ENCODE measurements at regions not wholly inside any gene's neighbourhood (a gene's known extent, or its start where the extent isn't known, plus 50 kb on each side); places are given as distances from the start of the nearest gene placed in this dataset.

DNA sequence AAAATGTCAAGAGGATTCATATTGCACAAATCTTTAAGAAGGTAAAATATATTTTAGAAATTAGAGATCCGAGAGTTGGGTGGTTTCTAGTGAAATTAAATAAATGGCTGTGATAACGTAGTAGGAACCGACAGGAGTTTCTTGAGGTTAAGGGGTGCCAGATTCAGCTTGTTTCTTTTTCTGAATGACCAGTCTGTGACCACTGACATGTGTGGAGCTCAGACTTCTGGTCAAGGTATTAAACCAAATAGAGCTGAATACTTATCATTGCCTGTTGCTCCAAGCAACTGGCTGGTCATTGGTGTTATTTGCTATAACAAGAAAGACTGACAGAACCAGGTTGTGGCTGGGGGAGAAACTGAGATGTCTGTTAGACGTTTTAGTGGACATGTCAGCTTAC, 408.2 kb upstream of the HS6ST1 start:
- TF ChIP-seq CTCF (IDR thresholded peaks at IDR 0.05; ENCODE audit: low read depth, low read length): no peak
- no peak for DNase-seq (ENCODE audit: low read depth, low spot score)
- in situ Hi-C loops (cut with HindIII; ENCODE audit: low sequenced_read_pairs): no loop called here
- H3K4me3 ChIP-seq (ENCODE audit: low read depth, low read length): no peak overlapping the region

DNA sequence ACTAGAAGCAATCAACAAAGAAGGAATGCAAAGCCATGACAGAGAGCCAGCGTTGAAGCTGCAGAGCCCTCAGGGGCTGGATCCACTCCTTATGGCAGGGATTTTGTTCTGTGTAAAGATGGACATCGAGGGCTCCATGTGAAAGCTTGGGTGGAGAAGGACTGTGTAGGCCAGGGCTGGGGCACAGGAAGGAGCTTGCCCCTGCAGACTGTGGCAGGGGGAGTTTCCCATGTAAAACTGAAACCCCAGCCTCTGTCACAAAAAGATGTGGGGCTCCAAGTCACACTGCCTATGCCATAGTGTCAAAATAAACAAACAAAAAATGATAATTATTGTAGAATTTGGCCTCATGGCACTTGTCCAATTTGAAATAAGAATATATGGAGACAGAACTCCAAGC, 408.7 kb upstream of the HS6ST1 start:
- no peak for DNase-seq (ENCODE audit: low read depth, low spot score)
- no peak for TF ChIP-seq CTCF (IDR thresholded peaks at IDR 0.05; ENCODE audit: low read depth, low read length)
- in situ Hi-C loops (cut with HindIII; ENCODE audit: low sequenced_read_pairs): no loop called here
- H3K4me3 ChIP-seq (ENCODE audit: low read depth, low read length): no peak overlapping the region

- peak; percentile 88 for DNase-seq (ENCODE audit: low read depth, low spot score)
- in situ Hi-C loops (cut with HindIII; ENCODE audit: low sequenced_read_pairs): no loop called here
- no peak overlapping the region for H3K4me3 ChIP-seq (ENCODE audit: low read depth, low read length)
- no peak for TF ChIP-seq CTCF (IDR thresholded peaks at IDR 0.05; ENCODE audit: low read depth, low read length)
Measured at GRCh38 chr2:128727914-128728313, 409.2 kb upstream of the HS6ST1 start.

DNA sequence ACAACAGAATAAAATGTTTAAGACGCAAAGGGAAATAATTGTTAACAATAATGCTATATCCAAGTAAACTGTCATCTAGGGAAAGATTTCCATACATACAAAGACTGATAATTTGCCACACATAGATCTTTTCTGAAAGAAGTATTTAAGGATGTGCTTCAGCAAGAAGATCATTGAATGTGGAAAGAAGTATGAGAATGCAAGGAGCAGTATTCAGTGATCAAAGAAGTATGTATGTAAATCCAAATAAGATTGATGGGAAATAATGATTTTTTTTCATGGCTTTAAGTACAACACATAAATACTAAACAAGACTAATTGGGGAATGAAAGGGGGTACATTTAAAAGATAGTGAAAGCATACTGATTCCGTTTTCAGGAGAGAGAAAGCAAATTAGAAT, 410.4 kb upstream of the HS6ST1 start:
- H3K4me3 ChIP-seq (ENCODE audit: low read depth, low read length): no peak overlapping the region
- DNase-seq (ENCODE audit: low read depth, low spot score): no peak
- in situ Hi-C loops (cut with HindIII; ENCODE audit: low sequenced_read_pairs): no loop called here
- TF ChIP-seq CTCF (IDR thresholded peaks at IDR 0.05; ENCODE audit: low read depth, low read length): no peak

DNA sequence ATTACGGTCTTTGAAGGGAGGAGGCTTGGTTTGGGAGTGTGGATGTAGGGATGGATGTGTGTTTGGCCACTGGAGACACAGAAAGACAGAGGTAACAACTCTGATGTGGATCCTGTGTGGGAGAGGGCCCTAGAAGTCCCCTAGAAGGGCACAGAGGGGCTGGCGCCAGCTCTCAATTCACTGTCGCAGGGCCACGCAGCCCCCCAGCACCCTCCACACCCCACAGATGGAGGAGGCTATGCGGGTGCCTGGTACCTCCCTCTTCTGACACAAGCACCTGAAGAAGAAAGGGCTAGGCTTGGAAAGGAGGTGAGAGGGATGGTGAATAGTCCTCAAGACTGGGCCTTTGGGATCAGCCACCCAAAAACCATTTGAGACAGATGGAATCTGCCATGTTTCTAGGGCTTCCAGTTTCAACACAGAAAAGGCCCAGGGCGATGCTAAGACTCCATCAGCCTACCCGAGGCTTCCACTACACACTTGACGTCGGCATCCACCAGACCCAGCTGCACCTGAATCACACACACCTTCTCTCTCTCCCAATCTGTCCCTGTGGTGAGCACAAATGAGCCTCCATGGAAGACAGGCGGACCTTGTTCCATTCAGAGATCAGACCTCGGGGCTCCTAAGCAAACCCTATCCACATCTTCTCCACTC, 413.5 kb upstream of the HS6ST1 start:
- no peak for TF ChIP-seq CTCF (IDR thresholded peaks at IDR 0.05; ENCODE audit: low read depth, low read length)
- in situ Hi-C loops (cut with HindIII; ENCODE audit: low sequenced_read_pairs): no loop called here
- H3K4me3 ChIP-seq (ENCODE audit: low read depth, low read length): no peak overlapping the region
- no peak for DNase-seq (ENCODE audit: low read depth, low spot score)

- H3K4me3 ChIP-seq (ENCODE audit: low read depth, low read length): no peak overlapping the region
- DNase-seq (ENCODE audit: low read depth, low spot score): peak; percentile 85
- no peak for TF ChIP-seq CTCF (IDR thresholded peaks at IDR 0.05; ENCODE audit: low read depth, low read length)
- in situ Hi-C loops (cut with HindIII; ENCODE audit: low sequenced_read_pairs): no loop called here
Measured at GRCh38 chr2:128732976-128733431, 414.3 kb upstream of the HS6ST1 start.
